HEK293 (cell line): ENCODE measurements at regions not wholly inside any gene's neighbourhood (a gene's known extent, or its start where the extent isn't known, plus 50 kb on each side); places are given as distances from the start of the nearest gene placed in this dataset.

ENCODE experiments used
- CTCF ChIA-PET: fragments of 350-600 bp; formaldehyde crosslinking; extraction: SDS; loops from one replicate; lab custom pipeline; 2021; ENCODE audit warnings: antibody characterized with exemption; lab: Yijun Ruan, JAX
- POLR2A ChIA-PET: fragments of 300-600 bp; formaldehyde crosslinking; extraction: SDS; loops from one replicate; lab custom pipeline; 2020; ENCODE audit warnings: antibody characterized with exemption, inconsistent platforms; lab: Yijun Ruan, JAX
- H3K27ac ChIP-seq: fragments of 200-500 bp; sonication (Bioruptor generic); 2 replicates; pipeline ENCODE4 v1.5.1; 2014; ENCODE audit warnings: low read depth, low read length, control low read depth, inconsistent platforms; ENCODE audit errors: extremely low read depth
- H3K36me3 ChIP-seq, 2 experiments: fragments of 200-500 bp in 1 of 2; sonication (Bioruptor generic) in 1 of 2; 1 replicate in 1 of 2; 2 replicates in 1 of 2; pipeline ENCODE4 v1.5.1; 2014 to 2017; ENCODE audit warnings: inconsistent platforms in 2 of 2, low read length in 2 of 2; ENCODE audit not compliant: control insufficient read depth in 2 of 2, insufficient read depth in 1 of 2
- H3K4me1 ChIP-seq: fragments of 200-500 bp; sonication (Bioruptor generic); 2 replicates; pipeline ENCODE4 v1.5.1; 2014; ENCODE audit warnings: mild to moderate bottlenecking, low read length, inconsistent platforms; ENCODE audit not compliant: control insufficient read depth, insufficient read depth
- H3K4me3 ChIP-seq: 2 replicates; pipeline ENCODE4 v1.5.1; 2011; ENCODE audit warnings: low read depth, mild to moderate bottlenecking, control low read depth, low read length, moderate library complexity
- H3K9me3 ChIP-seq: fragments of 200-500 bp; sonication (Bioruptor generic); 2 replicates; pipeline ENCODE4 v1.5.1; 2014; ENCODE audit warnings: low read depth, low read length, inconsistent platforms; ENCODE audit not compliant: control insufficient read depth, insufficient read depth
- EGR2 ChIP-seq: fragments of 450-650 bp; formaldehyde crosslinking; IDR thresholded peaks from 2 replicates; pipeline ENCODE4 v1.5.1; 2016; ENCODE audit warnings: low read depth, missing biosample characterization, missing genetic modification characterization
- GLI4 ChIP-seq: fragments of 450-650 bp; formaldehyde crosslinking; IDR thresholded peaks from 2 replicates; pipeline ENCODE4 v1.5.1; 2016; ENCODE audit warnings: missing biosample characterization, missing genetic modification characterization
- HOXC10 ChIP-seq: sonication (generic); formaldehyde crosslinking; IDR thresholded peaks from 2 replicates; pipeline ENCODE4 v1.8.1; 2023; ENCODE audit warnings: mild to moderate bottlenecking, missing genetic modification reagents
- KLF10 ChIP-seq: fragments of 450-650 bp; IDR thresholded peaks from 2 replicates; pipeline ENCODE4 v1.5.1; 2018; ENCODE audit warnings: missing biosample characterization, mild to moderate bottlenecking, missing genetic modification characterization
- MYNN ChIP-seq: fragments of 450-650 bp; formaldehyde crosslinking; IDR thresholded peaks from 2 replicates; pipeline ENCODE4 v1.5.1; 2016; ENCODE audit warnings: missing biosample characterization, missing genetic modification characterization, borderline replicate concordance
- TCF7L2 ChIP-seq: IDR thresholded peaks from 2 replicates; pipeline ENCODE4 v1.6.1; 2011; ENCODE audit warnings: low read depth, mild to moderate bottlenecking, inconsistent platforms, low read length, moderate library complexity, borderline replicate concordance
- TRIM28 ChIP-seq: IDR thresholded peaks from 2 replicates; pipeline ENCODE4 v1.6.1; 2011; ENCODE audit warnings: low read length, control low read depth, borderline replicate concordance
- ZNF114 ChIP-seq: fragments of 450-650 bp; formaldehyde crosslinking; IDR thresholded peaks from 2 replicates; pipeline ENCODE4 v1.5.0; 2017; ENCODE audit warnings: missing biosample characterization, missing genetic modification characterization
- ZNF132 ChIP-seq: fragments of 450-650 bp; formaldehyde crosslinking; IDR thresholded peaks from 2 replicates; pipeline ENCODE4 v1.5.1; 2017; ENCODE audit warnings: missing biosample characterization, missing genetic modification characterization, borderline replicate concordance
- ZNF155 ChIP-seq: fragments of 450-650 bp; formaldehyde crosslinking; IDR thresholded peaks from 2 replicates; pipeline ENCODE4 v1.5.1; 2016; ENCODE audit warnings: missing biosample characterization, missing genetic modification characterization
- ZNF211 ChIP-seq: fragments of 450-650 bp; formaldehyde crosslinking; IDR thresholded peaks from 2 replicates; pipeline ENCODE4 v1.5.1; 2016; ENCODE audit warnings: low read depth, missing biosample characterization, missing genetic modification characterization
- ZNF311 ChIP-seq: fragments of 450-650 bp; formaldehyde crosslinking; IDR thresholded peaks from 2 replicates; pipeline ENCODE4 v1.5.1; 2017; ENCODE audit warnings: missing biosample characterization, missing genetic modification characterization, borderline replicate concordance
- ZNF391 ChIP-seq: fragments of 450-650 bp; formaldehyde crosslinking; IDR thresholded peaks from 2 replicates; pipeline ENCODE4 v1.5.1; 2016; ENCODE audit warnings: low read depth, missing biosample characterization, missing genetic modification characterization, borderline replicate concordance
- ZNF394 ChIP-seq: fragments of 450-650 bp; formaldehyde crosslinking; IDR thresholded peaks from 2 replicates; pipeline ENCODE4 v1.5.1; 2016; ENCODE audit warnings: missing biosample characterization, missing genetic modification characterization, mild to moderate bottlenecking, moderate library complexity, borderline replicate concordance
- ZNF473 ChIP-seq: fragments of 450-650 bp; formaldehyde crosslinking; IDR thresholded peaks from 2 replicates; pipeline ENCODE4 v1.5.1; 2017; ENCODE audit warnings: missing biosample characterization, missing genetic modification characterization
- ZNF488 ChIP-seq: fragments of 450-650 bp; formaldehyde crosslinking; IDR thresholded peaks from 2 replicates; pipeline ENCODE4 v1.5.1; 2016; ENCODE audit warnings: missing biosample characterization, missing genetic modification characterization
- ZNF561 ChIP-seq: fragments of 450-650 bp; IDR thresholded peaks from 2 replicates; pipeline ENCODE4 v1.5.1; 2018; ENCODE audit warnings: missing biosample characterization, missing genetic modification characterization, borderline replicate concordance
- ZNF624 ChIP-seq: fragments of 450-650 bp; formaldehyde crosslinking; IDR thresholded peaks from 2 replicates; pipeline ENCODE4 v1.5.1; 2017; ENCODE audit warnings: missing biosample characterization, missing genetic modification characterization
- ZNF677 ChIP-seq: fragments of 450-650 bp; IDR thresholded peaks from 2 replicates; pipeline ENCODE4 v1.5.0; 2018; ENCODE audit warnings: missing biosample characterization, mild to moderate bottlenecking, missing genetic modification characterization, moderate library complexity
- ZNF76 ChIP-seq: fragments of 450-650 bp; formaldehyde crosslinking; IDR thresholded peaks from 2 replicates; pipeline ENCODE4; 2016; ENCODE audit warnings: low read depth, missing biosample characterization, missing genetic modification characterization, borderline replicate concordance
- ZNF777 ChIP-seq: fragments of 450-650 bp; formaldehyde crosslinking; IDR thresholded peaks from 2 replicates; pipeline ENCODE4 v1.5.1; 2017; ENCODE audit warnings: missing biosample characterization, missing genetic modification characterization, borderline replicate concordance
- ZNF837 ChIP-seq: fragments of 450-650 bp; formaldehyde crosslinking; IDR thresholded peaks from 2 replicates; pipeline ENCODE4 v1.5.1; 2016; ENCODE audit warnings: missing biosample characterization, missing genetic modification characterization
- ZSCAN23 ChIP-seq: fragments of 450-650 bp; formaldehyde crosslinking; IDR thresholded peaks from 2 replicates; pipeline ENCODE4 v1.5.1; 2016; ENCODE audit warnings: missing biosample characterization, missing genetic modification characterization
- ZSCAN5A ChIP-seq: fragments of 450-650 bp; formaldehyde crosslinking; IDR thresholded peaks from 2 replicates; pipeline ENCODE4 v1.5.1; 2016; ENCODE audit warnings: missing biosample characterization, missing genetic modification characterization
- TF ChIP-seq, protein P1 (sequence below): fragments of 450-650 bp; formaldehyde crosslinking; IDR thresholded peaks from 2 replicates; pipeline ENCODE4 v1.5.1; 2017; ENCODE audit warnings: missing biosample characterization, missing genetic modification characterization
- TF ChIP-seq, protein P2 (sequence below): fragments of 450-650 bp; formaldehyde crosslinking; IDR thresholded peaks from 2 replicates; pipeline ENCODE4 v1.5.1; 2016; ENCODE audit warnings: missing biosample characterization, missing genetic modification characterization

DNA sequence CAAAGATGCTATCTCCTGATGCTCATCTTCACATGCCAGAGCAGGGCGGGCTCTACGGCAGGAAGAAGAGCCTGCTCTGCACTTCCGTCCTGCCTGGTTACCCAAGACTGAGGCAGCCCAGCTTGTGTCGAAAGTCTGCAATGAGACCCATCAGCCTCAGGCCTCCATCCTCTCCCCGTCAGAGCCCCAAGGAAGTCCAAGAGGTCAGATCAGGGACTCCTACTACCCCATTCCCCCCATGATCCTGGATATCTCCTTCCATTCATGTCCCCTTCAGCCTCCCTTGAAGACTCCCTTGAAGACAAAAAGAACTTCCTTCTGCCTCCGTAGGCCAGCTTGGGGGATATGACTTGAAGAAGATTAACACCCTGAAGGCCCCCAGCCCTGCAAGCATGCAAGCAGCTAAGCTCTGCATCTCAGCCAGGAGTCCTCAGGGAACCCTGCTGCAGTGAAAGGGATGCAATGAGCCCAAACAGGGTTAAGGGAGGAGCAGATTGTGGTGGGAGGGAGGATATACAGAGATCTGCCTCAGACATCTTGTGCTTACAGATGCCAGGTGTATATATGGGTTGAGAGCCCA lies 85.6 kb downstream of the TRIM29 start:
- no peak for TF ChIP-seq EGR2 (tag by site-specific recombination)
- TF ChIP-seq ZNF155 (tag by site-specific recombination), result no peak
- TF ChIP-seq TRIM28, result no peak
- TF ChIP-seq ZNF488 (tag by site-specific recombination), result no peak
- TF ChIP-seq GLI4 (tag by site-specific recombination), result no peak
- no peak for TF ChIP-seq TCF7L2
- TF ChIP-seq HOXC10 (CRISPR knock-in tag), result no peak
- TF ChIP-seq ZSCAN23 (tag by site-specific recombination), result no peak
- TF ChIP-seq, protein P1, sequence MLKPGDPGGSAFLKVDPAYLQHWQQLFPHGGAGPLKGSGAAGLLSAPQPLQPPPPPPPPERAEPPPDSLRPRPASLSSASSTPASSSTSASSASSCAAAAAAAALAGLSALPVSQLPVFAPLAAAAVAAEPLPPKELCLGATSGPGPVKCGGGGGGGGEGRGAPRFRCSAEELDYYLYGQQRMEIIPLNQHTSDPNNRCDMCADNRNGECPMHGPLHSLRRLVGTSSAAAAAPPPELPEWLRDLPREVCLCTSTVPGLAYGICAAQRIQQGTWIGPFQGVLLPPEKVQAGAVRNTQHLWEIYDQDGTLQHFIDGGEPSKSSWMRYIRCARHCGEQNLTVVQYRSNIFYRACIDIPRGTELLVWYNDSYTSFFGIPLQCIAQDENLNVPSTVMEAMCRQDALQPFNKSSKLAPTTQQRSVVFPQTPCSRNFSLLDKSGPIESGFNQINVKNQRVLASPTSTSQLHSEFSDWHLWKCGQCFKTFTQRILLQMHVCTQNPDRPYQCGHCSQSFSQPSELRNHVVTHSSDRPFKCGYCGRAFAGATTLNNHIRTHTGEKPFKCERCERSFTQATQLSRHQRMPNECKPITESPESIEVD, result no peak
- TF ChIP-seq ZNF114 (tag by site-specific recombination), result no peak
- TF ChIP-seq, all 188 proteins: peak for 0
- Histone ChIP-seq H3K36me3 (no peaks in the 10 kb centered on the region), H3K4me1 (no peaks in the 10 kb centered on the region), H3K27ac (no peak overlapping the region), H3K4me3 (no peak overlapping the region), H3K9me3 (no peaks in the 10 kb centered on the region)
- ChIA-PET POLR2A (no interaction called here), CTCF (interaction anchor here (0.6 kb wide), 1 partner anchor 420 kb away, joined by 4 read pairs; no protein-coding TSS in a partner anchor)

GRCh38 chr11:120044011-120044675 lies 93.8 kb downstream of the TRIM29 start:
- TF ChIP-seq ZNF677 (tag by site-specific recombination) (no peak), ZNF391 (tag by site-specific recombination) (no peak), ZNF114 (tag by site-specific recombination) (no peak), ZNF76 (tag by site-specific recombination) (no peak), ZNF211 (tag by site-specific recombination) (no peak), KLF10 (tag by site-specific recombination) (no peak), ZNF624 (tag by site-specific recombination) (no peak), ZSCAN5A (no peak), ZNF837 (tag by site-specific recombination) (no peak), MYNN (tag by site-specific recombination) (no peak), ZNF394 (no peak), ZNF473 (tag by site-specific recombination) (no peak), ZNF561 (tag by site-specific recombination) (no peak), ZNF311 (no peak), ZNF132 (no peak), ZNF777 (tag by site-specific recombination) (no peak)
- TF ChIP-seq, protein P2, sequence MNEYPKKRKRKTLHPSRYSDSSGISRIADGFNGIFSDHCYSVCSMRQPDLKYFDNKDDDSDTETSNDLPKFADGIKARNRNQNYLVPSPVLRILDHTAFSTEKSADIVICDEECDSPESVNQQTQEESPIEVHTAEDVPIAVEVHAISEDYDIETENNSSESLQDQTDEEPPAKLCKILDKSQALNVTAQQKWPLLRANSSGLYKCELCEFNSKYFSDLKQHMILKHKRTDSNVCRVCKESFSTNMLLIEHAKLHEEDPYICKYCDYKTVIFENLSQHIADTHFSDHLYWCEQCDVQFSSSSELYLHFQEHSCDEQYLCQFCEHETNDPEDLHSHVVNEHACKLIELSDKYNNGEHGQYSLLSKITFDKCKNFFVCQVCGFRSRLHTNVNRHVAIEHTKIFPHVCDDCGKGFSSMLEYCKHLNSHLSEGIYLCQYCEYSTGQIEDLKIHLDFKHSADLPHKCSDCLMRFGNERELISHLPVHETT (tag by site-specific recombination), result no peak
- H3K4me1 ChIP-seq, result no peaks in the 10 kb centered on the region
- ChIA-PET CTCF (no interaction called here), POLR2A (no interaction called here)
- H3K4me3 ChIP-seq, result no peak overlapping the region
- no peaks in the 10 kb centered on the region for H3K36me3 ChIP-seq
- no peaks in the 10 kb centered on the region for H3K9me3 ChIP-seq
- no peak overlapping the region for H3K27ac ChIP-seq
